COR-L47 (cell line): ENCODE measurements at regions not wholly inside any gene's neighbourhood (a gene's known extent, or its start where the extent isn't known, plus 50 kb on each side); places are given as distances from the start of the nearest gene placed in this dataset.

ENCODE experiments used
- DNase-seq: peaks from one replicate; lab custom pipeline; 2025; lab: John Stamatoyannopoulos, UW

- DNase-seq = no peak
These were observed 423.9 kb downstream of the NPHP4 start for GRCh38 chr1:5568321-5568720.

DNA sequence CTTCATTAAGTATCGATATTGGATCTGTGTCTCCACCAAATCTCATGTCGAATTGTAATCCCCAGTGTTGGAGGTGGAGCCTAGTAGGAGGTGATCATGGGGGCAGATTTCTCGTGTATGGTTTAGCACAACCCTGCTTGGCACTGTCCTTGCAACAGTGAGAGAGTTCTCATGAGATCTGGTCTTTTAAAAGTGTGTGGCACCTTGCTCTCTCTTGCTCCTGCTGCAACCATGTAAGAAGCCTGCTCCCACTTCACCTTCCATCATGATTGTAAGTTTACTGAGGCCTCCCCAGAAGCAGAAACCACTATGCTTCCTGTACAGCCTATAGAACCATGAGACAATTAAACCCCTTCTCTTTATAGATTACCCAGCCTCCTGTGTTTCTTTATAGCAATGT lies 424.4 kb downstream of the NPHP4 start:
- DNase-seq = no peak

DNA sequence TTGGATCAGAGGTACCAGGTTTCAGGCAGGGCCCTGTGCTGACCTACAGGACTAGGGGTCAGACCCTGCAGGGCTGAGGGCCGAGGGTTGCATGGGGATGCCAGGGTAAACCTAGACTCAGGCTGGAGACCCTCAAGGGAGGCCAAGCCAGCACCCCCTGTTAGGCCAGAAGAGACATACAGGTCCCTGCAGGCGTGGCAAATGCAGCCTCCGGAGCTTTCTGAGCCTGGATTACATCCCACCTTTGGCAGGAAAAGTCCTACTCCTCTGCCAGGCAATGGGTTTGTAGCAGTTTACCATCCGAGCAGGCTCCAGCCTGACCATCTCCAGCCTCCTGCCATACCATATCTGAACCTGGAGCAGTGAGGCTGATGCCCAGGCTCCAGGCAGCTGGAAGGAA lies 425.3 kb downstream of the NPHP4 start:
- DNase-seq = no peak

GRCh38 chr1:5565281-5566125 lies 426.7 kb downstream of the NPHP4 start:
- DNase-seq = no peak

DNA sequence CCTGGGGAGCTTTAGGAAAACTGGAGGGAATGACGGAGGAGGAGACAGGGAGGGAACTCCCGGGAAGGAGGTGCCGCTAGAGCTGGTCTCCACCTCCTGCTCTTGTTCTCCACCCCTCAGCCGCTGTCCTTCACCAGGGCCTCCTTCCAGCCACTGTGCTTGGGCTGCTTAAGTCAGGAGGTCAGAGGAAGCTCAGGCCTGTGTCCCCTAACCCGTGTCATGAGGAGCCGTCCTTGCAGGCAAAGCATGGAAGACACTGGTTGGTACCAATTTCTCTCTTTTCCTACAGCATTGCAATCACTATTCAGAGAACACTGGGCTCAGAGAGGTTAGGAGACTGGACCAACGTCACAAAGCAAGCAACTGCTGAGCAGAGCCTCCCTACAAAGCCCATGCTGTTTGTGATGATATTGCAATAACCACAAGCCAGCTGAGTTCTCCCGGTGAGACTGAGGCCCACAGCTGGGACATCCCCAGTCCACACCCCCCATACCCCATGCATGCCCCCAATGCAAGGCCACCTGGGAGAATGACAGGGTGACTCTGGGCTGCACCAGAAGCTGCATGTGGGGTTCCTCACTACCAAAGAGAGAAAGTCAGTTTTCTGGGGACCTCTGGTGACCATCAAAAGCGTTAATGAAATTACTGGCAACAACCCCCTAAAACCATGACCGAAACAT lies 427.5 kb downstream of the NPHP4 start:
- DNase-seq = no peak

- DNase-seq = no peak
These were observed 428.2 kb downstream of the NPHP4 start for GRCh38 chr1:5563861-5564577.

DNA sequence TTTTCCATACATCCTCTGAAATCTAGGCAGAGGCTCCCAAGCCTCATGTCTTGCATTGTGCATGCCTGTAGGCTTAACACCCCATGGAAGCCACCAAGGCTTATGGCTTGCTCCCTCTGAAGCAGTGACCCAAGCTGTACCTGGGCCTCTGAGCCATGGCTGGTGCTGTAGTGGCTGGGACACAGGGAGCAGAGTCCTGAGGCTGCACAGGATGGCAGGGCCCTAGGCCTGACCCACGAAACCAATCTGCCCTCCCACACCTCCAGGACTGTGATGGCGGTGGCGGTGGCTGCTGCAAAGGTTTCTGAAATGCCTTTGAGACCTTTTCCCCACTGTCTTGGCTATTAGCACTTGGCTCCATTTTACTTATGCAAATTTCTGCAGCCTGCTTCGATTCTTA lies 429.5 kb downstream of the NPHP4 start:
- no peak for DNase-seq

GRCh38 chr1:5562331-5562730 lies 429.9 kb downstream of the NPHP4 start:
- DNase-seq = no peak

DNA sequence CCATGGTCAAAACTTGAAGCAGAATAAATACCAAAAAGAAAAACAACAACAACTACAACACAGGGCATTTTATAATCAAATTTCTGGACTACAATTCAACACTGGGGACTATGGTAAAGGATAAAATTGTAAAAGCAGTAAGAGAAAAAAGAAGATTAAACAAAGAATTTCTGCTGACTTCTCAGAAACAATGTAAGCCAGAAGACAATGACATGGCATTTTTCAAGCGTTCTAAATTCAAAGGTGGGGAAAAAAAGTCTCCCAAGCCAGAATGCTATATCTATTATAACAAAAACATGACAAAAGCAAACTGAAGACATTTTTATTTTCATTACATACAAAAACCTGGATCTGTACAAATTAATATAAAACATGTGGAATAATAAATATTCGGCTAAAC lies 433.1 kb downstream of the NPHP4 start:
- DNase-seq = no peak

- no peak for DNase-seq
These were observed 436.4 kb downstream of the NPHP4 start for GRCh38 chr1:5555853-5556252.

DNA sequence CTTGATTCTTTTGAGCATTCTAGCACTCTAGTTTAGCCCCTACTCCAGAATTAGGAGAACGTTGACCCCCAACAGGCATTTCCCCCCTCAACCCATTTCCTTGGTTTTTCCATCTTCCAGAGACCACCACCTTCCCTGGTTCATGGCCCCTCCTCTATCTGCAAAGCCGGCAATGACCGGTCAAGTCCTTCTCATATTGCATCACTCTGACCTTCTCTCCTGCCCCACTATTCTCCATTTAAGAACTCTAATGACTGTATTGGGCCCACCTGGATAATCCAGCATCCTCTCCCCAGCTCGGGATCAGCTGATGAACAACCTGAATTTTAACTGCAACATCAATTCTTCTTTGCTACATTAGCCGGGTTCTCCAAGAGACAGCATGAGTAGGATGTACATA lies 437.4 kb downstream of the NPHP4 start:
- no peak for DNase-seq

DNA sequence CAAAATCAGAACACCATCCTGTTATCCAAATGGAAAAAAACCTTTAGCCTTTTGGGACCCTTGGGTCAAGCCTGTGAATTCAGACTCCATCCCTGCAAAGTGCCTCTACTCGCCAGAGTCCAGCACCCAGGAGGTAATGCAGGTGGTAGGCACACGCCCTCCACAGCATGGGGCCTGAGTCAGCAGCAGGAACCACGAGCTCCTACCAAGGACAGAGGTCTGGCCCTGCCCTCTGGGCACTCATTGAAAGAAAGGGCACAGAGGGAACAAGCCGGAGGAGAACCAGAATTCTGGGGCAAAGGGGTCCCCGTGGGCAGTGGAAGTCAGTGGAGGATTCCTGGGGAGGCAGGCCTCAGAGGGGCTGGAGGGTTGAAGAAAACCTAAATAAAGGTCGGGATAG lies 438.1 kb downstream of the NPHP4 start:
- no peak for DNase-seq

GRCh38 chr1:5552787-5553484 lies 439.3 kb downstream of the NPHP4 start:
- no peak for DNase-seq

GRCh38 chr1:5551274-5551975 lies 440.8 kb downstream of the NPHP4 start:
- DNase-seq = peak; percentile 99

DNA sequence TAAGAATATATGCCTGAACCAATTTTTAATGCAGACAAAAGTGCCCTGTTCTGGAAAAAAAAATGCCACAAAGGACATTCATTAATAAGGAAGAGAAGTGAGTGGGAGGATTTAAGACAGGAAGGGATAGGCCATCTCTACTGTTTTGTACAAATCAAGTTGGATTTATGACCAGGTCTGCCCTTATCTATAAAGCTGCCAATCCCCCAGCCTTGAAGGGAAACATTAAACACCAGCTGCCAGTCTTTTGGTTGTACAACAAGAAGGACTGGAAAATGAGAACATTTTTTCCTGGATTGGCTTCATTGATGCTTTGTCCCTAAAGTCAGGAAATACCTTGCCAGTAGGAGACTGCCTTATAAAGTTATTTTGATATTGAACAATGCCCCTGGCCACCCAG lies 444.0 kb downstream of the NPHP4 start:
- no peak for DNase-seq

DNA sequence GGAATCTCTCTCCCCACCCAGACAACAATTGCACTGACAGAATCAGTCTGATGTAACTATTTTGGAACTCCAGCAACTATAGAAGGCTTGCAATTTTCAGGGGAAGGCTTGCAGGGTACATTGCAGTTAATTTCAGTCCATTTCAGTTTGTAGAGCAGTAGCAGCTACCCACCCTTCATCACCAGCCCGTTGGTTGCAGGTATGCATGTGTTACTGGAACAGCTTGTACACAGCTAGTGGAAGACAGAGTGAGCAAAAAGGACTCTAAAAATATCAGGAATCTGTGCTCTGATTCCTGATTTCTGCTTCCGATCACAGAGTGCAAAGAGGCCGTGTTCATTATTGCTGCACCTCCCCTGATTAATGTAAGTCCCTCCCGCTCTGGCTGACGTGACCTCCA lies 449.0 kb downstream of the NPHP4 start:
- no peak for DNase-seq

GRCh38 chr1:5532811-5533210 lies 459.4 kb downstream of the NPHP4 start:
- DNase-seq = no peak

GRCh38 chr1:5526822-5527551 lies 465.2 kb downstream of the NPHP4 start:
- no peak for DNase-seq

GRCh38 chr1:5526385-5526750 lies 465.9 kb downstream of the NPHP4 start:
- no peak for DNase-seq

GRCh38 chr1:5525597-5526384 lies 466.4 kb downstream of the NPHP4 start:
- no peak for DNase-seq
